GM08714 (cell line): ENCODE measurements at regions not wholly inside any gene's neighbourhood (a gene's known extent, or its start where the extent isn't known, plus 50 kb on each side); places are given as distances from the start of the nearest gene placed in this dataset.

ENCODE experiments used
- H3K4me3 ChIP-seq: fragments of 200-500 bp; sonication (Bioruptor generic); 2 replicates; pipeline ENCODE4 v1.5.1; 2014; ENCODE audit warnings: mild to moderate bottlenecking, low read length, inconsistent platforms
- ZNF274 ChIP-seq: IDR thresholded peaks from 2 replicates; pipeline ENCODE4 v1.6.1; 2012; ENCODE audit warnings: mild to moderate bottlenecking, low read depth, low read length

DNA sequence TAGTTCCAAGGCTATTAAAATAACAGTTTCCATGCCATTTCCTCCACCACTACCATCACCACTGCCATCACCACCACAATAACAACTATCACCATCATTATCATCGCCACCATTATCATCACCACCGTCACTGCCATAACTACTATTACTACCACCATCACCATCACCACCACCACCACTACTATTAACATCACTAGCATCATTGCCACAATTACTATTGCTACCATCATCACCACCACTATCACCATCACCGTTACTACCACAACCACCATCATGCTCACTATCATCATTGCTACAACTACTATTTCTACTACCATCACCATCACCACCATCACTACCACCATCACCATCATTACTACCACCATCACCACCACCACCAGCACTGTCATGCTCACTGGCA lies 185.9 kb upstream of the MAF start:
- no peak overlapping the region for H3K4me3 ChIP-seq
- TF ChIP-seq ZNF274: no peak

- no peak overlapping the region for H3K4me3 ChIP-seq
- TF ChIP-seq ZNF274: no peak
Observed at GRCh38 chr16:79784007-79784406, 183.5 kb upstream of the MAF start.

DNA sequence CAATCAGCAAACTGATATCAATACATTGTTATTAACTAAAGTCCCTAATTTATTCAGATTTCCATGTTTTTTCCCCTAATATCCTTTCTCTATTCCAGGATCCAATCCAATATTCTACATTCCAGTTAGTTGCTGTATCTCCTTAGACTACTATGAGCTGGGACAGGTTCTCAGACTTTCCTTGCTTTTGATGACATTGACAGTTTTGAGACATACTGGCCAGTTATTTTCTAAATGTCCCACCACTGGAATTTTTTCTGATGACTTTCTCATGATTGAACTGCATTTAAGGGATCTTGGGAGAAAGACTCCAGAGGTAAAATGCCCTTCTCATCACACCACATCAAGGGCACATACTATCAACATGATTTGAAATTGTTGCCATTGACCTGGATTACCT lies 177.1 kb upstream of the MAF start:
- H3K4me3 ChIP-seq: no peak overlapping the region

DNA sequence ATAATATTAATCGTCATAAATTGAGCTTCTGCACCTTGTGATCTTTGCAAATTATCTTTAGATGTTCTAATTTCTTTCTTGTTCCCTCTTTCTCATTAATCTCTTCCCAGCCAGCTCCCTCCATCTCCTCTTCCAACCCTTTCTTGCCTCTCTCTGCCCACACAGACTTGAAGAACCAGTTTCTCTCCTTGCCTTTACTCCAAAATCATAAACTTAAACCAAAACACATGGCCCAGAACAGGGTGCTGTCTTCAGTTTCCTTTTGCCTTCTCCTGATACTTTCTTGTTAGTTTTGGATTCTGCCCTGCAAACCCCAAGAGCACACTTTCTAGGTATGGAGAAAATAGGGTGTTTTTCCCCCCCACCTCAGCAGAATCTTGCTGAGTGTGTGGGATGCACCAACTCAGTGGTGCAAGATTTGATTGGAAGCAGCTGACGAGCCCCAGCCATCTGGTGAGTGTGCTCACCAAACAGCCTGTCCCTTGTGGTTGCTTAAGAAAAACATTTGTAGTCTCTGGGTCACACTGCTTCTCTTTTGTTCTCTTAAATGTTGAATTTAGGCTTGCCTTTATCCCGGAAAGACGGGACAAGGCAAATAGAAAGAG lies 175.8 kb upstream of the MAF start:
- H3K4me3 ChIP-seq: no peak overlapping the region
- TF ChIP-seq ZNF274: no peak

More for the DNA sequence above, 177.1 kb upstream of the MAF start:
- TF ChIP-seq ZNF274: no peak

DNA sequence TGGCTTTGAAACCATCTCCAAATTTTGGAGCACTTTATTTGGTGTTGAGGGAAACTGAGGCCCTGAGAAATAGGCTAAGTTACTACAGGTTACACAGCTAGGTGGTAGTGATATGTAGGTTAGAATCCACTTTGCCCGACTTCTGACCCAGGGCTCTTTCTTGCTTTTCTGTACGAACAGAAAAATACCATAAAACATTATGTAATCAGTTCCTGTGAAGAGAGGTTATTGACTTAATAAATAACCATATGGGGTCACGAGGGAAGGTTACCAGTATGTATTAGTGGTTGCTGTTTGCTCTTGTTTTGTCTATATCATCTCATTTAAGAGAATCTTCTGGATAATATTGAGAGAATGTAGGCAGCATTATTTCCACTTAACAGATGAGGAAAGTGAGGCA lies 172.2 kb upstream of the MAF start:
- H3K4me3 ChIP-seq: no peak overlapping the region
- no peak for TF ChIP-seq ZNF274

DNA sequence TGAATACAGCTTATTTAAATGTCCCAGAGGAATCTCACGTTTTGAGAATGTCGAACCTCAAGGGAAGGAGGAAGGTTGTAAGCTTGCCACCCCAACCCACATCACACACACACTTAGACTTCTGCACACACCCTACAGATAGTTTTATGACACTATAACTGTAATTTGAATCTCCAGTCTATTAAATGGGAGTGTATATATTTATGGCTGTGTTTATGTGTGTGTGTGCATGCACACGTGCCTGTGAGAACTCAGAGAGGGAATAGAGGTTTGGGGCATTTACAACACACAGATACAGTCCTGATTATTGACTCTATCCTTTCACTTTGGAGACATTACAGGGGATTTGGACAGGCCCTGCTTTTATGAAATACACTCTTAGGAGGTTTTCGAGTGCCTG lies 171.5 kb upstream of the MAF start:
- no peak overlapping the region for H3K4me3 ChIP-seq
- TF ChIP-seq ZNF274: no peak

- H3K4me3 ChIP-seq: peak overlapping the region; percentile 43; the same call in 1 of the 2 replicates
- no peak for TF ChIP-seq ZNF274
Observed at GRCh38 chr16:79770244-79771064, 169.9 kb upstream of the MAF start.

DNA sequence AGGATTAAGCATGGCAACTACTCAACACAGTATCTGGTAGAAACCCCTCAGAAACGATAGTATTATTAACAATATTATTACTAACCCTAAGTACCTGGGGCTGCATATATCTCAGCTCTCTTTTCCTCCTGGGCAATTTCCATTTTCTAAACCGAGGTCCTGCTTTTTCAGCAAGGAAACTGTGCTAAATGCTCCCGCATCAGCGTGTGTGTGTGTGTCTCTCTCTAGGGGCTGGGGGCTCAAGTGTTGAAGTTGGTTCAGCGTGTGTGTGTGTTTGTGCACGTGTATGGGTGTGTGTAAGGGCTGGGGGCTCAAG lies 169.3 kb upstream of the MAF start:
- H3K4me3 ChIP-seq: peak overlapping the region; percentile 43; the same call in 1 of the 2 replicates
- TF ChIP-seq ZNF274: no peak

- no peak overlapping the region for H3K4me3 ChIP-seq
- TF ChIP-seq ZNF274: no peak
Observed at GRCh38 chr16:79769270-79769927, 168.9 kb upstream of the MAF start.

GRCh38 chr16:79768276-79768970 lies 167.9 kb upstream of the MAF start:
- TF ChIP-seq ZNF274: no peak
- no peak overlapping the region for H3K4me3 ChIP-seq

DNA sequence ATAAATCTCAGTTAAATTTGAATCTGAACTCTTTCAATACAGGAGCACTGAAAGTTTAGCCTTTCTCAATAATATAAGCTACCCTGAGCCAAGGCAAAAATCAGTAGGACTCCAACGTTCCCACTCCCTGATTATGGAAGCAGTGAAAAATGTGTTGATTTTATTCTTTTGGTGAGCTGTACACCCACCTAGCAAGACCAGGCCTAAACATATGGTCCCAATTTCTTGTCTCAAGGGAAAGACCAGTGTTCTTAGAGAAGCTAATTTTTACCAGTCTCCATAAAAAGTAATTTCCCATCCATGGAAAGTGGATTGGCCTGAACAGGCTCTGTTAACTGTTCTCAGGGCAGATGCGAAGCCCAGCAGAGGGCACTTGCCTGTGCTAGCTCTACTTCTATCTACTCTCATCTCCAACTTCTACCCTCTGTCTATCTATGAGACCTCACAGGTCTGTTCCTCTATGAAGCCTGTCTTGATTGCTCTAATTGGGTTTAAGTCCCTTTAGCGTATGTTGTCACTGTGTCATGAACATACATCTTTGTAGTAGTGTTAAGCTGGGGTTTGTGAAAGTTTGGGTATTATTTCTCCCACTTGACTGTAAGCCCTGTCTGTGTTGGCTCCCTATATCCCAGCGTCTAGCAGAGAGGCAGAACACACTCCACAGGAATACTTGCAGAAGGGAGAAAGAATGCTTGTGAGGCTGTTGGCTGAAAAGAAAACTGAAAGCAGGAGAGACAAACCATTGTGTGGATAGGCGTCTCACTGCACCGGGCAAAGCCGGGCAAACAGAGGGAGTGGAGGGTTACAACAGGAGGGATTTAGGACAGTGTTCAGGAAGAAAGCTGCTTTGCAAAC lies 167.1 kb upstream of the MAF start:
- H3K4me3 ChIP-seq: no peak overlapping the region
- TF ChIP-seq ZNF274: no peak

DNA sequence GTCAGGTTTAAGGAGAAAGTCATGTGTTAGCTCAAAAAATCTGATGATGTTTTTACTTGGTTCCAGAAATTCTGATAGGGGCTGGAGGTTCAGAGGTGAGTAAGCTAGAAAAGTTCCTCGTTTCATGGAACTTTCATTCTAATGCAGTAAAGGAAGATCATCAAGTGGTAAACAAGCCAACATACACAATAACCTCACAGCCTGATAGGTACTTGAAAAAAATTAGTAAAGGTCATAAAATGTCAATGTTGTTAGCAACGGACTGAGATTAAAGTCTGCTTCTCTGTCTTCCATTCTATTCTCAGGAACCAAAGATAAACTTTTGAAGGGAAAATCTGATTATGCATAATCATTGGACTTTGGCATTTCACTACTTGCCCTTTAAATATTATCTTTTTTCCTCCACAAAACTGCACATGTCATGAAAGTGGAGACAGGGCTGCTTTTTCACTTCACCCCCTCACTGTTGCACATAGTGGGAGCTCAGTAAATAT lies 165.4 kb upstream of the MAF start:
- no peak overlapping the region for H3K4me3 ChIP-seq

GRCh38 chr16:79765431-79765830 lies 164.9 kb upstream of the MAF start:
- no peak overlapping the region for H3K4me3 ChIP-seq
- no peak for TF ChIP-seq ZNF274

More for the DNA sequence above, 165.4 kb upstream of the MAF start:
- no peak for TF ChIP-seq ZNF274
